Adrenal gland (tissue), 9 donors: ENCODE measurements at regions not wholly inside any gene's neighbourhood (a gene's known extent, or its start where the extent isn't known, plus 50 kb on each side); places are given as distances from the start of the nearest gene placed in this dataset.

Experiments used
- DNase-seq, 7 donors: peaks; one replicate each; pipeline ENCODE4 v3.0.0-alpha.2; 2019 to 2020
- H3K27ac ChIP-seq, 5 donors: fragments of 200-600 bp; sonication (generic) in 4 of 5; 1 replicate in 3 of 5; 2 replicates in 2 of 5; pipeline versions ENCODE4 v1.5.1 to v1.8.0; 2016 to 2020; ENCODE audit warnings: mild to moderate bottlenecking in 1 of 5
- H3K27me3 ChIP-seq: fragments of 200-600 bp; 2 replicates; pipeline ENCODE4 v1.8.0; 2021
- H3K36me3 ChIP-seq, 2 donors: fragments of 200-600 bp; replicated peaks in 1 of 2; 1 replicate in 1 of 2; 2 replicates in 1 of 2; pipeline versions ENCODE4 v1.5.1 to v1.8.0; 2018 to 2022
- H3K4me1 ChIP-seq, 2 donors: fragments of 200-600 bp; replicated peaks in 1 of 2; 1 replicate in 1 of 2; 2 replicates in 1 of 2; pipeline versions ENCODE4 v1.5.1 to v1.8.0; 2018 to 2021
- H3K4me3 ChIP-seq, 4 donors: fragments of 200-600 bp; sonication (generic) in 3 of 4; one replicate each; pipeline ENCODE4 v1.5.1; 2016 to 2018
- H3K9me3 ChIP-seq, 3 donors: fragments of 200-600 bp; sonication (generic) in 1 of 3; replicated peaks in 1 of 3; 1 replicate in 2 of 3; 2 replicates in 1 of 3; pipeline versions ENCODE4 v1.5.1 to v1.8.0; 2016 to 2021
- POLR2A ChIP-seq, 2 donors: fragments of 450-650 bp; IDR thresholded peaks; one replicate each; pipeline ENCODE4 v1.6.1; 2017; ENCODE audit warnings: antibody characterized with exemption in 2 of 2, mild to moderate bottlenecking in 2 of 2, moderate library complexity in 1 of 2
- WGBS, 4 donors: extraction: QIAGEN DNeasy Blood & Tissue Kit in 2 of 4; methylation state at CpG; one replicate each; pipeline versions ENCODE4 v1.1.5 to v1.1.7; 2013 to 2017; 5-methylcytosine and 5-hydroxymethylcytosine counted together
- intact Hi-C, 2 donors: fragments of 100-400 bp; cut with DNase I; formaldehyde crosslinking; loops; one replicate each; pipeline versions ENCODE4 v1.14.1 to v1.15.0; 2022 to 2023
- TF ChIP-seq, protein P1 (sequence below), 6 experiments: fragments of 450-650 bp in 4 of 6; fragments of 200-600 bp in 2 of 6; sonication (generic) in 1 of 6; IDR thresholded peaks; 1 replicate in 5 of 6; 2 replicates in 1 of 6; pipeline versions ENCODE4 v1.5.1 to v1.8.0; 2016 to 2021; ENCODE audit warnings: antibody characterized with exemption in 6 of 6, mild to moderate bottlenecking in 2 of 6, moderate library complexity in 1 of 6
- donor health status: healthy with polysubstance abuse.
- donor health status: Bipolar disorder and iron deficiency.
- donor health status: DM: yes; HTN: yes; CAD: no.
- donor health status: DM: no; HTN: no; CAD: no.
- donor health status: DM: no; HTN: no; CAD: no.

DNA sequence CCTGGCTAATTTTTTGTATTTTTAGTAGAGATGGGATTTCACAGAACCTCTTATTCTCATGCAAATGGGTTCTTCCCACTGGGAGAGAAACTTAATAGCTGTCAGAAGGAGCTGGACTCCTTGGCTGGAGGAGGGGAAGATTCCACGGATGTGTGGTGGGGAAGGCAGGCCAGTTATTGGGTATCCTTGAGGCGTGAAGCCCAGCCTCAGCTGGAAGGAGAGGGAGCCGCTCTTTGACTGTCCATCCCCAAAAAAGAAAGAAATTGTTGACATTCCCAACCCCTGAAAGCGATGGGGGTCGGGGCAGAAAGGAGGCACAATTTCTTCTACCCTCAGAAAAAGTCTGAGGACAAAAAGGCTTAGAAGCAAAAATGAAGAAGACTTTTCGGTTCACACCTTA lies 983.1 kb upstream of the PABPC4L start:
- WGBS, 4 donors = 71 to 79% (median 76%) methylated on average over 6 of the region's 6 CpGs
- Histone ChIP-seq H3K4me3 (no peak overlapping the region), H3K4me1 (no peaks in the 10 kb centered on the region), H3K9me3 (no peaks in the 10 kb centered on the region), H3K36me3 (no peaks in the 10 kb centered on the region), H3K27me3 (no peaks in the 10 kb centered on the region), H3K27ac (no peak overlapping the region)
- no peak for DNase-seq
- intact Hi-C loops = no loop called here
- no peak for TF ChIP-seq POLR2A (IDR thresholded peaks at IDR 0.05)
- TF ChIP-seq, protein P1, sequence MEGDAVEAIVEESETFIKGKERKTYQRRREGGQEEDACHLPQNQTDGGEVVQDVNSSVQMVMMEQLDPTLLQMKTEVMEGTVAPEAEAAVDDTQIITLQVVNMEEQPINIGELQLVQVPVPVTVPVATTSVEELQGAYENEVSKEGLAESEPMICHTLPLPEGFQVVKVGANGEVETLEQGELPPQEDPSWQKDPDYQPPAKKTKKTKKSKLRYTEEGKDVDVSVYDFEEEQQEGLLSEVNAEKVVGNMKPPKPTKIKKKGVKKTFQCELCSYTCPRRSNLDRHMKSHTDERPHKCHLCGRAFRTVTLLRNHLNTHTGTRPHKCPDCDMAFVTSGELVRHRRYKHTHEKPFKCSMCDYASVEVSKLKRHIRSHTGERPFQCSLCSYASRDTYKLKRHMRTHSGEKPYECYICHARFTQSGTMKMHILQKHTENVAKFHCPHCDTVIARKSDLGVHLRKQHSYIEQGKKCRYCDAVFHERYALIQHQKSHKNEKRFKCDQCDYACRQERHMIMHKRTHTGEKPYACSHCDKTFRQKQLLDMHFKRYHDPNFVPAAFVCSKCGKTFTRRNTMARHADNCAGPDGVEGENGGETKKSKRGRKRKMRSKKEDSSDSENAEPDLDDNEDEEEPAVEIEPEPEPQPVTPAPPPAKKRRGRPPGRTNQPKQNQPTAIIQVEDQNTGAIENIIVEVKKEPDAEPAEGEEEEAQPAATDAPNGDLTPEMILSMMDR (IDR thresholded peaks at IDR 0.05) = no peak

DNA sequence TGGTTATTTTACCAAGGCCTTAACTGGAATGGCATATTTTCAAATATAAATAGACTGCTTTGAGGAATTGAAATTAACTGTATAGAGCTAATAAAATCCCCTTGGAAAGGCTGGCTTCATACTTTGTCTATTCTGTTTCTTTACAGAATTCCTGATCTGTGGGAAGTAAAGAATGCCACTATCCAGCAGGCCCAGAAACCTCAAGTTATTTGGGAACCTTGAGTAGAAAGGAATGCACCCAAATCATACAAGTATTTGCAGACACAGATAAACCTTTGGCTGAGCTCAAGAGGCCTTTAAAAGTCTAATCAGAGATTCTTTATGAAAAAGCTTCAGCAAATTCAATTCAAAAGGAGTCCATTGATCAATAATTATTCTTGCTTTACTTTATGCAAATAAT lies 975.7 kb upstream of the PABPC4L start:
- H3K27me3 ChIP-seq = no peaks in the 10 kb centered on the region
- no peaks in the 10 kb centered on the region for H3K36me3 ChIP-seq
- TF ChIP-seq, protein P1 (IDR thresholded peaks at IDR 0.05) = no peak
- no peak for TF ChIP-seq POLR2A (IDR thresholded peaks at IDR 0.05)
- H3K4me1 ChIP-seq = no peaks in the 10 kb centered on the region
- intact Hi-C loops = no loop called here
- no peak overlapping the region for H3K4me3 ChIP-seq
- DNase-seq = no peak
- no peaks in the 10 kb centered on the region for H3K9me3 ChIP-seq
- H3K27ac ChIP-seq = no peak overlapping the region

DNA sequence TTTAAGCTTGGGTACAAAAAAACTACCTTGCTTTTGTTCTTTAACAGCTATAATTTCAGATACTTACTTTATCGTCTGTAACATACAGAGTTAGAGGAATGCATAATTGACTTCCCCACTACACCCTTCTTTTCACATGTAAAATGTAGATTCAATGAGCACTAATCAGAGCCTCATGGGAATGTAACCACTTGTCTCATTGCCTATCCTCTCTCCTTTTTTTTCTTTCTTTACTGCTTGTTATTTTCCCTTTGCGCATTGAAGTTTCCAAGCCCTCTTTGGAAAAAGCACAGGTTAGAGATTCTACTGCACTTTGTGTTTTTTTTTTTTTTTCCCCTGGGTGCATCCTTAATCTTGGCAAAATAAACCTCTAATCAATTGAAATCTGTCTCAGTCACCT lies 965.1 kb upstream of the PABPC4L start:
- TF ChIP-seq, protein P1 (IDR thresholded peaks at IDR 0.05) = no peak
- TF ChIP-seq POLR2A (IDR thresholded peaks at IDR 0.05) = no peak
- no peak overlapping the region for H3K4me3 ChIP-seq
- no peaks in the 10 kb centered on the region for H3K9me3 ChIP-seq
- 65 to 93% (median 84%) methylated on average over 2 of the region's 2 CpGs for WGBS, 4 donors
- no peak overlapping the region for H3K27ac ChIP-seq
- H3K27me3 ChIP-seq = no peaks in the 10 kb centered on the region
- no peaks in the 10 kb centered on the region for H3K36me3 ChIP-seq
- DNase-seq = no peak
- intact Hi-C loops = no loop called here
- no peaks in the 10 kb centered on the region for H3K4me1 ChIP-seq

DNA sequence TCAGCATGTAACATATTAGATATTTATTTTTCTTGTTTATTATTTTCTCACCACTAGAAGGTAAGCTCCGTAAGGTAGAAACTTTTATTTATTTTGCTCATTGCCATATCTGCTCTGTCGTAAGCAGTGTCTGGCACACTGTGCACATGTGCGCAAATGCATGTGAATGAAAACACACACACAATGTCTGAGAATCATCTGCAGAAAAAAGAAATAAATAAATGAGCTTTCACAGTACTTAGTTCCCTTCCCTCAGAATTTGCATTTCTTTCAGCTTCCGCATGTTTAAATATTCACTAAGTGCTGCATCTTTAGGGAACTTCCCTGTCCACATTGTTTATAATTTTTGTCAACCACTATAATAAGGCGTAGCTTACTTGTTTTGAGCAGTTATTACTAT lies 963.0 kb upstream of the PABPC4L start:
- DNase-seq = no peak
- TF ChIP-seq, protein P1 (IDR thresholded peaks at IDR 0.05) = no peak
- TF ChIP-seq POLR2A (IDR thresholded peaks at IDR 0.05) = no peak
- Histone ChIP-seq H3K27ac (no peak overlapping the region), H3K36me3 (no peaks in the 10 kb centered on the region), H3K9me3 (no peaks in the 10 kb centered on the region), H3K27me3 (no peaks in the 10 kb centered on the region), H3K4me1 (no peaks in the 10 kb centered on the region), H3K4me3 (no peak overlapping the region)
- intact Hi-C loops = no loop called here
- 78 to 90% (median 86%) methylated on average over 5 of the region's 5 CpGs for WGBS, 4 donors
